Ovary (tissue), 7 donors: ENCODE measurements at regions not wholly inside any gene's neighbourhood (a gene's known extent, or its start where the extent isn't known, plus 50 kb on each side); places are given as distances from the start of the nearest gene placed in this dataset.
"Not testable (repeated sequence)": the region's sequence is repeated elsewhere in the genome, so short reads cannot be mapped to it uniquely, and the experiment has no call there.

ENCODE experiments used
- DNase-seq, 5 donors: peaks; one replicate each; pipeline ENCODE4 v3.0.0-alpha.2; 2019 to 2020
- H3K27ac ChIP-seq, 2 donors: fragments of 200-600 bp; one replicate each; pipeline versions ENCODE4 v1.5.1 to v1.8.0; 2019 to 2022
- H3K27me3 ChIP-seq: fragments of 200-600 bp; one replicate; pipeline ENCODE4 v1.8.0; 2022
- H3K36me3 ChIP-seq: fragments of 200-600 bp; sonication (generic); one replicate; pipeline ENCODE4 v1.5.1; 2019
- H3K4me1 ChIP-seq: one replicate; pipeline ENCODE4 v1.8.1; 2013; ENCODE audit warnings: mild to moderate bottlenecking, moderate library complexity; ENCODE audit not compliant: insufficient read depth
- H3K4me3 ChIP-seq: fragments of 200-600 bp; sonication (generic); one replicate; pipeline ENCODE4 v1.5.1; 2017
- H3K9me3 ChIP-seq, 2 donors: fragments of 200-600 bp in 1 of 2; sonication (generic) in 1 of 2; one replicate each; pipeline versions ENCODE4 v1.5.1 to v1.8.1; 2013 to 2019; ENCODE audit warnings: mild to moderate bottlenecking in 1 of 2, moderate library complexity in 1 of 2
- EP300 ChIP-seq: sonication (generic); formaldehyde crosslinking; IDR thresholded peaks from one replicate; pipeline ENCODE4 v1.6.1; 2017; ENCODE audit warnings: antibody characterized with exemption
- POLR2A ChIP-seq: fragments of 450-650 bp; IDR thresholded peaks from one replicate; pipeline ENCODE4 v1.6.1; 2017; ENCODE audit warnings: antibody characterized with exemption, mild to moderate bottlenecking, moderate library complexity
- WGBS, 3 donors: extraction: QIAGEN DNeasy Blood & Tissue Kit in 1 of 3; methylation state at CpG; one replicate each; pipeline versions ENCODE4 v1.1.5 to v1.1.7; 2013 to 2017; 5-methylcytosine and 5-hydroxymethylcytosine counted together
- intact Hi-C, 4 donors: fragments of 100-400 bp; cut with DNase I; formaldehyde crosslinking; loops; one replicate each; pipeline versions ENCODE4 v1.11.0 to v1.15.1; 2022 to 2023
- TF ChIP-seq, protein P1 (sequence below), 3 donors: fragments of 450-650 bp in 2 of 3; fragments of 200-600 bp in 1 of 3; IDR thresholded peaks; one replicate each; pipeline versions ENCODE4 v1.5.1 to v1.8.0; 2016 to 2022; ENCODE audit warnings: antibody characterized with exemption in 3 of 3, mild to moderate bottlenecking in 1 of 3
- donor health status: DM: no; HTN: no; CAD: no; lungs with moderate emphysema.
- donor health status: DM: no; HTN: no; CAD: no.
- donor health status: Bipolar disorder and iron deficiency.
- donor health status: DM: no; HTN: no; CAD: no.
- donor health status: DM: yes; HTN: yes; CAD: no.

DNA sequence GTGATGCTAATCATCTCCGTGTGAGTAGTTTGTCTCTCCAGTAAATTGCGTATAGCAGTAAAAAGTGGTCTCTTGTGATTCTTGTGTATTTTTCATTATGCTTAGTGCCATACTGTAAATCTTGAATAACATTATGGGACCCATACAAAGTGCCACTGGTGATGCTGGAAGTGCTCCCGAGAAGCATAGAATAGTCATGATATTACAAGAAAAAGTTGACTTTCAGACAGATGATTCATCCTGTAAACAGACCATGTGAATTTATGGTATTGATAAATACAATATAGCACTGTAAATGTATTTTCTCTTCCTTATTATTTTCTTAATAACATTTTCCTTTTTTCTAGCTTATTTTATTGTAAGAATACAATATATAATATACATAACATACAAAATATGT lies 74.6 kb upstream of the CDK6 start:
- no peak overlapping the region for H3K27ac ChIP-seq
- H3K4me1 ChIP-seq: no peaks in the 10 kb centered on the region
- no peaks in the 10 kb centered on the region for H3K36me3 ChIP-seq
- DNase-seq: no peak
- H3K27me3 ChIP-seq: no peaks in the 10 kb centered on the region
- no peak overlapping the region for H3K4me3 ChIP-seq
- H3K9me3 ChIP-seq: no peaks in the 10 kb centered on the region
- intact Hi-C loops: no loop called here
- 89 to 93% (median 92%) methylated on average over 3 of the region's 3 CpGs for WGBS, 3 donors
- no peak for TF ChIP-seq POLR2A
- no peak for TF ChIP-seq EP300

DNA sequence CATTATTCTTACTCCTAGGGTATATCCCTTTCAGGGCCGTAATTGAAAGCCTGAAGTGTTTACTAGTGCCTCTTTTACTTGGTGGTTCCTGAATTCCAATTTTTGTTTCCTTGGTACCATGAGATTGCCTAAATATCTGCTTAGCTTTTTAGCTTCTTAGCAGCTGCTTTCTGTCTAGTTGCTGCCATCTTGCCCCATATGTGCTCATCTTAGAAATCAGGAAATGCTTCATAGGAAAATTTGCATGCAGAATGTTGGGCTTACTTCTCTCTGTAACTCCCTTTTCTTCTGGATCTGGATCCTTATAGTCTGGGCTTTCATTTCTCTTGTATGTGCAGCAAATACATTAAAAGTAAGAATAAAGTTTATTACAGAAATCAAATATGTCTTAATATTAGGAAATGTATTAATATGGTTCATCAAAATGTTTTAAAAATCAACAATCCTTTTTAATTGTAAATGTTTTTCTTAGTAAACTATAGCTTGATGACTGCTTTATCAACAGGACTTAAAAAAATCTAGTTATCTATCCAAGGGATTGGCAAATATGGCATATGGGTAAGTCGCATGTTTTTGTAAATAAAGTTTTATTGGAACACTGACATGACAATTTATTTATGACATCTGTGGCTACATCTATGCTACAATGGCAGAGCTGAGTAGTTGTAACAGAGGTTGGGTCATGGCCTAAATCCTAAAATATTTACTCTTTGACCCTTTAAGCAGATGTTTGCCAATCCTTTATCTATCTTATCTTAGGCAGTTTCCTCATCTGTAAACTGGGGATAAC lies 73.5 kb upstream of the CDK6 start:
- Histone ChIP-seq H3K4me3 (no peak overlapping the region), H3K27me3 (no peaks in the 10 kb centered on the region), H3K36me3 (no peaks in the 10 kb centered on the region), H3K27ac (no peak overlapping the region), H3K9me3 (no peaks in the 10 kb centered on the region), H3K4me1 (no peaks in the 10 kb centered on the region)
- TF ChIP-seq, protein P1, sequence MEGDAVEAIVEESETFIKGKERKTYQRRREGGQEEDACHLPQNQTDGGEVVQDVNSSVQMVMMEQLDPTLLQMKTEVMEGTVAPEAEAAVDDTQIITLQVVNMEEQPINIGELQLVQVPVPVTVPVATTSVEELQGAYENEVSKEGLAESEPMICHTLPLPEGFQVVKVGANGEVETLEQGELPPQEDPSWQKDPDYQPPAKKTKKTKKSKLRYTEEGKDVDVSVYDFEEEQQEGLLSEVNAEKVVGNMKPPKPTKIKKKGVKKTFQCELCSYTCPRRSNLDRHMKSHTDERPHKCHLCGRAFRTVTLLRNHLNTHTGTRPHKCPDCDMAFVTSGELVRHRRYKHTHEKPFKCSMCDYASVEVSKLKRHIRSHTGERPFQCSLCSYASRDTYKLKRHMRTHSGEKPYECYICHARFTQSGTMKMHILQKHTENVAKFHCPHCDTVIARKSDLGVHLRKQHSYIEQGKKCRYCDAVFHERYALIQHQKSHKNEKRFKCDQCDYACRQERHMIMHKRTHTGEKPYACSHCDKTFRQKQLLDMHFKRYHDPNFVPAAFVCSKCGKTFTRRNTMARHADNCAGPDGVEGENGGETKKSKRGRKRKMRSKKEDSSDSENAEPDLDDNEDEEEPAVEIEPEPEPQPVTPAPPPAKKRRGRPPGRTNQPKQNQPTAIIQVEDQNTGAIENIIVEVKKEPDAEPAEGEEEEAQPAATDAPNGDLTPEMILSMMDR (IDR thresholded peaks at IDR 0.05): no peak
- no peak for TF ChIP-seq EP300
- TF ChIP-seq POLR2A: no peak
- DNase-seq: no peak
- WGBS, 3 donors: 85 to 89% (median 86%) methylated on average over 2 of the region's 2 CpGs
- intact Hi-C loops: no loop called here

DNA sequence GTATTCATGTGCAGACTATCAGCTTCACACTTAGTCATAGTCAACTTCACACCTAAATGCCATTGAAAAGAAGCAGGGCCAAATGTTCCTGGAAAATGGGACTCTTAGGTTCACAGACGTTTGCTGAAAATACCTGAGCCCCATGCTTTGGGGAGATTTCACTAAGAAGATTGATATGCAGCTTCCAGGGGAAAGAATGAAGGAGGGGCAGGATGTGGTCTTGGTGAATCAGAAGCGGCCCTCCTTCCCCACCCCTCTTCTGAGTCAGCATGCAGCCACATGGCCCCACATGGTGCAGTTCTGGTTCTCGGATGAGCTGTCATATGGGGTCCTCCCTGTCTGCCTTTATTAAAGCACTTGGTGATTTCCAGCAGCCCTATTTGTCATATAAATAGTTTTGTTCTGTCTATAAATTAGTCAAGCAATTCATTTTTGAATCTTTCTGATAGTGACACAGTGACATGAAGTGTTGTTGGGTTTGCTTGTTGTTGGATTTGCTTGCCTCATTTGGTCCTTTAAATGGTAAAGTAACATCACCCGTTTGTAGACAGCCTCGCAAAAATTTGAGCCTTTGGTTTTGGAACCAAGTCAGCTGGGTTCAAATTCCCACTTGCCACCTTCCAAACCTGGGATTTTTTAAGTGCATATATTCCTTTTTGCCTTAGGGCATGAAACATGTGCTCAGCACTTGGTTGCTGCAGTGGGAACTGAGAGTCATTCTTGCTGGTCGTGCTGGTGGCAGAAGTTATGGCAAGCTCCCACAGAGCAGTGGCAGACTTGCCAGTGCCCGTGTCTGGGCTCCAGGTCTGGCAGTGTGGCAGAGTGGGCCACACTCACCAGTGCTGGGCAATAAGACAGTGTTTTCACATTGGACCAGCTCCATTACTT lies 68.1 kb upstream of the CDK6 start:
- no peaks in the 10 kb centered on the region for H3K36me3 ChIP-seq
- WGBS, 3 donors: 58 to 68% (median 61%) methylated on average over 7 of the region's 7 CpGs
- no peak for DNase-seq
- H3K27ac ChIP-seq: no peak overlapping the region
- intact Hi-C loops: loop anchor here in 1 of 4 donors (5.0 kb wide), 1 partner anchor 78 kb away; no protein-coding TSS in a partner anchor
- no peaks in the 10 kb centered on the region for H3K27me3 ChIP-seq
- no peak overlapping the region for H3K4me3 ChIP-seq
- H3K4me1 ChIP-seq: no peaks in the 10 kb centered on the region
- no peak for TF ChIP-seq EP300
- no peak for TF ChIP-seq POLR2A
- TF ChIP-seq, protein P1 (IDR thresholded peaks at IDR 0.05): no peak
- H3K9me3 ChIP-seq: no peaks in the 10 kb centered on the region

DNA sequence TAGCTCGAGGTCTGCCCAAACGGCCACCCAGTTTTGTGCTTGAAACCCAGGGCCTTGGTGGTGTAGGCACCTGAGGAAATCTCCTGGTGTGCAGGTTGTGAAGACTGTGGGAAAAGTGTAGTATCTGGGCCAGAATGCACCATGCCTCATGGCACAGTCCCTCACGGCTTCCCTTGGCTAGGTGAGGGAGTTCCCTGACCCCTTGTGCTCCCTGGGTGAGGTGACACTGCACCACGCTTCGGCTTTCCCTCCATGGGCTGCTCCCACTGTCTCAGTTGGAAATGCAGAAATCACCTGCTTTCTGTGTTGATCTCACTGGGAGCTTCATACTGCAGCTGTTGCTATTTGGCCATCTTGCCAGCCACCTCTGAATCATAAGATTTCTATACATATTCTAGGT lies 62.4 kb upstream of the CDK6 start:
- intact Hi-C loops: no loop called here
- Histone ChIP-seq H3K36me3 (no peaks in the 10 kb centered on the region), H3K9me3 (no peaks in the 10 kb centered on the region), H3K27me3 (no peaks in the 10 kb centered on the region), H3K4me3 (no peak overlapping the region), H3K4me1 (no peaks in the 10 kb centered on the region), H3K27ac (no peak overlapping the region)
- WGBS, 3 donors: 77 to 88% (median 82%) methylated on average over 5 of the region's 5 CpGs
- TF ChIP-seq POLR2A: no peak
- TF ChIP-seq, protein P1 (IDR thresholded peaks at IDR 0.05): no peak
- TF ChIP-seq EP300: no peak
- no peak for DNase-seq

DNA sequence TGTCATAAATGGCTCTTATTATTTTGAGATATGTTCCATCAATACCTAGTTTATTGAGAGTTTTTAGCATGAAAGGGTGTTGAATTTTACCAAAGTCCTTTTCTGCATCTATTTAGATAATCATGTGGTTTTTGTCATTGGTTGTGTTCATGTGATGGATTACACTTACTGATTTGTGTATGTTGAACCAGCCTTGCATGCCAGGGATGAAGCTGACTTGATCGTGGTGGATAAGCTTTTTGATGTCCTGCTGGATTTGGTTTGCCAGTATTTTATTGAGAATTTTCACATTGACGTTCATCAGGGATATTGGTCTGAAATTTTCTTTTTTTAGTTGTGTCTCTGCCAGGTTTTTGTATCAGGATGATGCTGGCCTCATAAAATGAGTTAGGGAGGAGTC lies 58.5 kb upstream of the CDK6 start:
- 78 to 87% (median 84%) methylated on average over 2 of the region's 2 CpGs for WGBS, 3 donors
- not testable (repeated sequence) for H3K36me3 ChIP-seq

More for the DNA sequence above, 58.5 kb upstream of the CDK6 start:
- intact Hi-C loops, H3K4me3 ChIP-seq, H3K27me3 ChIP-seq, H3K9me3 ChIP-seq, H3K27ac ChIP-seq, H3K4me1 ChIP-seq, DNase-seq: not testable (repeated sequence)
